ENCODE measurements at regions not wholly inside any gene's neighbourhood (a gene's known extent, or its start where the extent isn't known, plus 50 kb on each side); places are given as distances from the start of the nearest gene placed in this dataset.
"Not testable (repeated sequence)": the region's sequence is repeated elsewhere in the genome, so short reads cannot be mapped to it uniquely, and the experiment has no call there.

GRCh38 chr10:3919709-3920308, 134.8 kb upstream of the KLF6 start:
- Histone ChIP-seq H3K27me3 (no peaks in the 10 kb centered on the region), H3K27ac (peak overlapping the region; percentile 10 to 73 (median 58)), H3K4me1 (peaks cover 0 to 31% (median 17%) of the 10 kb centered on the region in 9 donors), H3K36me3 (no peaks in the 10 kb centered on the region), H3K4me3 (no peak overlapping the region), H3K9me3 (peaks cover 0 to 14% (median 0%) of the 10 kb centered on the region in 11 donors)
- ATAC-seq = peak; percentile 46 to 90 (median 76)
- intact Hi-C loops (cut with DNase I) = loop anchor here in 4 of 10 donors (10.0 kb wide), 4 partner anchors 115 to 735 kb away; partner anchors contain the start of gene KLF6 (in 1 of the 4)
- 15% methylated on average over 3 of the region's 3 CpGs for WGBS, 2 donors
- TF ChIP-seq CTCF (IDR thresholded peaks at IDR 0.05) = no peak
- no peak for DNase-seq

GRCh38 chr10:3917392-3917791, 132.4 kb upstream of the KLF6 start:
- Histone ChIP-seq H3K9me3 (peaks cover 0 to 14% (median 0%) of the 10 kb centered on the region in 11 donors), H3K4me1 (peaks cover 0 to 30% (median 16%) of the 10 kb centered on the region in 9 donors)
- not testable (repeated sequence) for DNase-seq, H3K27ac ChIP-seq, H3K27me3 ChIP-seq, H3K36me3 ChIP-seq, H3K4me3 ChIP-seq, ATAC-seq
- 82 to 83% methylated on average over 6 of the region's 6 CpGs for WGBS, 2 donors
- intact Hi-C loops (cut with DNase I) = loop anchor here in 3 of 10 donors (10.0 kb wide), 3 partner anchors 113 to 167 kb away; partner anchors contain the start of gene KLF6 (in 1 of the 3)

GRCh38 chr10:3914733-3915132, 129.7 kb upstream of the KLF6 start:
- peak in 6 of 8 donors; percentile 11 to 53 (median 32) for ATAC-seq
- Histone ChIP-seq H3K9me3 (peaks cover 0 to 14% (median 0%) of the 10 kb centered on the region in 11 donors), H3K4me1 (peaks cover 0 to 20% (median 8%) of the 10 kb centered on the region in 9 donors), H3K4me3 (peak overlapping the region in 2 of 10 donors; percentile 9 to 54), H3K27ac (peak overlapping the region in 6 of 10 donors; percentile 0 to 88 (median 74)), H3K27me3 (no peaks in the 10 kb centered on the region), H3K36me3 (no peaks in the 10 kb centered on the region)
- DNase-seq = no peak
- 34 to 44% methylated on average over 5 of the region's 5 CpGs for WGBS, 2 donors
- TF ChIP-seq CTCF (IDR thresholded peaks at IDR 0.05) = no peak
- intact Hi-C loops (cut with DNase I) = loop anchor here in 5 of 10 donors (5.0 to 10.0 kb wide), 7 partner anchors 102 to 170 kb away; partner anchors contain the start of gene KLF6 (in 2 of the 5)

GRCh38 chr10:3911713-3912442, 126.9 kb upstream of the KLF6 start:
- no peaks in the 10 kb centered on the region for H3K36me3 ChIP-seq
- no peak for TF ChIP-seq CTCF (IDR thresholded peaks at IDR 0.05)
- intact Hi-C loops (cut with DNase I) = loop anchor here in 5 of 10 donors (5.0 to 10.0 kb wide), 7 partner anchors 100 to 173 kb away; partner anchors contain the start of gene KLF6 (in 2 of the 5)
- peak overlapping the region in 9 of 10 donors; percentile 19 to 57 (median 48) for H3K4me3 ChIP-seq
- H3K27me3 ChIP-seq = no peaks in the 10 kb centered on the region
- H3K9me3 ChIP-seq = no peaks in the 10 kb centered on the region
- 33 to 49% methylated on average over 13 of the region's 13 CpGs for WGBS, 2 donors
- peaks cover 0 to 17% (median 7%) of the 10 kb centered on the region in 9 donors for H3K4me1 ChIP-seq
- ATAC-seq (peak; percentile 68 to 89 (median 82)), DNase-seq (no peak)
- peak overlapping the region; percentile 57 to 90 (median 84) for H3K27ac ChIP-seq
